Astrocyte of the spinal cord (primary cell): ENCODE measurements at regions not wholly inside any gene's neighbourhood (a gene's known extent, or its start where the extent isn't known, plus 50 kb on each side); places are given as distances from the start of the nearest gene placed in this dataset.

ENCODE experiments used
- DNase-seq: peaks from one replicate; pipeline ENCODE4 v3.0.0; 2011; ENCODE audit warnings: low read depth, low spot score
- H3K4me3 ChIP-seq: 2 replicates; pipeline ENCODE4 v1.5.1; 2011; ENCODE audit warnings: low read depth, mild to moderate bottlenecking, low read length, moderate library complexity
- in situ Hi-C: cut with HindIII; loops from 2 replicates; pipeline ENCODE4 v1.10.0; 2017; ENCODE audit warnings: low sequenced_read_pairs
- TF ChIP-seq, protein P1 (sequence below): IDR thresholded peaks from 2 replicates; pipeline ENCODE4 v1.5.1; 2012; ENCODE audit warnings: low read depth, mild to moderate bottlenecking, low read length, inconsistent platforms

DNA sequence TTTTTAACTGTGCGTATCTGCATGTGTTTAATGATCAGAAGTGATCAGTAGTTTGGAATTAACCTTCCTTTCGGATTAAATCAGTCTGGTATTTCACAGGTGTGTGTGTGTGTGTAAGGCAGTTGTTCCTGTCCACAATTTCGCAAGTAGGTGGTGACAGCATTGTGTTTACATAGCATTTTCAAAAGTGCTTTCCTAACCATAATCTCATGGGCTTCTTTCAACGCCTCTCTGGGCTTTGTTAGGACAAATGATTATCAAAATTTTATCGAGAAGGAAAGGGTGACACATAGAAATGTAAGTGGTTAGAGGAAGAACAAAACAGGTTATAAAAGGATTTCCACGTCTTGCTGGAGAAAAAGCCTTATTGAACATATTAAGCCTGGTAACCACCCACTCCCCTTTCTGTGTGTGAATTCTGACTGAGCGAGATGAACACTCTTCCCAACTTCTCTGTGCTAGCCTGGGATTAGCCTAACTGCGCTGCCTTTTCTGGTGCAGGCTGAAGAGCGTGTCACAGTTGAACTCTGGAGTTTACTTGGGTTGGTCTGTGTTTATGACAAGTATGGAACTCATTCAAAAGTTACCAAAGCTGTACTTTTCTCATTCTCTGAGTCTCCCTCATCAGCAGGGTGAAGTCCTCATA, 292.3 kb upstream of the PITRM1 start:
- TF ChIP-seq, protein P1, sequence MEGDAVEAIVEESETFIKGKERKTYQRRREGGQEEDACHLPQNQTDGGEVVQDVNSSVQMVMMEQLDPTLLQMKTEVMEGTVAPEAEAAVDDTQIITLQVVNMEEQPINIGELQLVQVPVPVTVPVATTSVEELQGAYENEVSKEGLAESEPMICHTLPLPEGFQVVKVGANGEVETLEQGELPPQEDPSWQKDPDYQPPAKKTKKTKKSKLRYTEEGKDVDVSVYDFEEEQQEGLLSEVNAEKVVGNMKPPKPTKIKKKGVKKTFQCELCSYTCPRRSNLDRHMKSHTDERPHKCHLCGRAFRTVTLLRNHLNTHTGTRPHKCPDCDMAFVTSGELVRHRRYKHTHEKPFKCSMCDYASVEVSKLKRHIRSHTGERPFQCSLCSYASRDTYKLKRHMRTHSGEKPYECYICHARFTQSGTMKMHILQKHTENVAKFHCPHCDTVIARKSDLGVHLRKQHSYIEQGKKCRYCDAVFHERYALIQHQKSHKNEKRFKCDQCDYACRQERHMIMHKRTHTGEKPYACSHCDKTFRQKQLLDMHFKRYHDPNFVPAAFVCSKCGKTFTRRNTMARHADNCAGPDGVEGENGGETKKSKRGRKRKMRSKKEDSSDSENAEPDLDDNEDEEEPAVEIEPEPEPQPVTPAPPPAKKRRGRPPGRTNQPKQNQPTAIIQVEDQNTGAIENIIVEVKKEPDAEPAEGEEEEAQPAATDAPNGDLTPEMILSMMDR: no peak
- no peak for DNase-seq
- no peak overlapping the region for H3K4me3 ChIP-seq
- in situ Hi-C loops: no loop called here

DNA sequence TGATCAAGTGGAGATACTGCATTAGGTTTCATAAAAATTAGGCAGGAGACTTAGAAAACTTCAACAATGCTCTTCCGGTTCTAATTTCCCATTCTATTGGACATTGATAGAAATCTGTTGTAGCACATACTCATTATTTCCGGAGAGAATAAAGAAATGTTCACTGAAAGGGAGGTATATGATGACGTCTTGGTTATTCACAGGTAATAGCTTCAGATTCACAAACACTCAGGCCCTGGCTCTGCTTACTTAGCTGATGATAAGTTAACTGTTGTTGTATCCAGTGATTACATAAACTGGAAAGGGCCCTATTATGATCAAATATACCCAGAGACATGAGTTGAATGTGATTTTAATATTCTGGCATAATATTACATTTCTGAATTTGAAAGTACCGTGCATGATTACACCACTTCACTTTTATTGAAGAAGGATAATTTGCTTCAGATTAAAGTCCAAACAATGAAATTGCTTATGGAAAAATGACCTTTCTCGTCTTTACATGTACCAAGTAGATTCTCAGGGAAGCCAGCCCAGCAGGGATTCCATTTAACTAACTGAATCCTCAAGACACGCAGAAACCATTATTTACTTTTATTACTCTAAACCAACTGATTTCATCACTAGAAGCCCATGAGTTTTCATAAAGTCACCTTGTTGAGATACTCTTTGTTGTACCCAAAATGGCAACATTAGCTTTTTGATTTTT, 288.0 kb upstream of the PITRM1 start:
- TF ChIP-seq, protein P1: no peak
- no peak overlapping the region for H3K4me3 ChIP-seq
- in situ Hi-C loops: no loop called here
- DNase-seq: peak; percentile 39

DNA sequence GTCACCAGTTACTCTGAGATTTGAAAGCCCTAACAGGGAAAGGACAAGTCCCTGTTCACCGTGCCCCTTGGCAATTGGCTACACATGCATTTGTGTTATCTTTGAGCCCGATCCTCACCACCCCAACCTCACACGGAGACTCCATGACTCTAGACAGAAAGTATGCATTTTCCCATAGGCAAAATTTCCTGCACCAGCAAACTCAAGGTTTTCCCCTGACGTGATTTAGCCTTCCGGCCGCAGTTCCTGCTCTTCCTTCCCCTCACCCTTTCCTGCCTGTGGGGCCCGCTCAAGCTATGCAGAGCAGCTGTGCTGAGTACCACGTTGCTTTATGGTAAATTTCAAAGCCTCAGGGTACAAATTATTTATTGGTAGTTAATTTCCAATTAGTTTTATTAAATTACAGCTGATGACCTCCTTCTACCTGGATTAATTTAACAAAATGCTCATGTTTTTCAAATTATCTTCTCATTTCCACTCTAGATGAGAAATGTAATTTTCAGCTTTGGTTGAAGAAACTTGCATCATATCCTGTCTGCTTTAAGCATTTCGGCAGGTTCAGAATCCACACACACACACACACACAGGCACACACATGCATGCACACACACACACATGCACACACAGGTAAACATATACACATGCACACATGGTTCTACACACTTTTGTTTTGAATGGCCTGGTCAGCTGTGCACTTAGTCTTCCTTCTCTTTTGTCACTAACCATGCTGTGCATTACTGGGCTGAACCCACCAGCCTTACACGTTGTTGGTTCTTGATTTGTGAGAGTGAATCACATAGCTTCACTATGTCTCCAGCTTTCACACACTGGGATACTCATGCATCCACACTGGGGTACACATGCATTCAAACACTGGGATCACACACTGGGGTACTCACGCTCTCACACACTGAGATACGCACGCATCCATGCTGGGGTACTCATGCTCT, 283.1 kb upstream of the PITRM1 start:
- DNase-seq: peak; percentile 60
- in situ Hi-C loops: no loop called here

DNA sequence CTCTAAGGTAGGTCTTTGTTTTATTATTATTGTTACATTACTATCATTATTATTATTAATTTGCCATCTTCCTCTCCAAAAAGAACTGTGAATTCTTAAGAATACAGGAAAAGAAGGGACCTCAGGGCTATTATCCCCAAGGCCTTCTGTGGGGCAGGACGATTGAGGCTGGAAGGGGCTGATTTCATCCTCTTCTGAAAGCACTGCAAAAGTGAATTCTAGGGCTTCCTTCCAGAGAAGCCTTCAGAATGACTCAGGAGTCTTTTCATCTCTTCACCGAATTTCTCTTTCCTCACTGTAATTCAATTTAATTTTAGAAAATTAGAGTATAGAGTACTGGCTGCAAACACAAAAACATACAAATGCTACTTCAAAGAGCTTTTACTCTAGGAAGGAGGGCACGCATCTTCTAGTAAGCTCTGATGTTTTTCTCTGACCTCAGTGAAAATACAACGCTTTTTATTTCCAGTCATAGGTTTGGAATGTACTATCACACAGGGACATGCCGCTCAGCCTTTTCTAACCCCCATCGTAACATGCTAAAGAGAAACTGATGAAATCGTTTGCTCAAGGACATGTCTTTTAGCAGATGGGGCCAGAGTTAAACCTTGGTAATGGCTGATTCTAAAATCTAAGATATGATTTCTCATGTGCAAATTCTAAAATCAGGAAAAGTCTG, 280.2 kb upstream of the PITRM1 start:
- peak; percentile 93 for DNase-seq
- no peak overlapping the region for H3K4me3 ChIP-seq
- TF ChIP-seq, protein P1: no peak
- in situ Hi-C loops: no loop called here

More for the DNA sequence above, 283.1 kb upstream of the PITRM1 start:
- no peak overlapping the region for H3K4me3 ChIP-seq
- TF ChIP-seq, protein P1: no peak

DNA sequence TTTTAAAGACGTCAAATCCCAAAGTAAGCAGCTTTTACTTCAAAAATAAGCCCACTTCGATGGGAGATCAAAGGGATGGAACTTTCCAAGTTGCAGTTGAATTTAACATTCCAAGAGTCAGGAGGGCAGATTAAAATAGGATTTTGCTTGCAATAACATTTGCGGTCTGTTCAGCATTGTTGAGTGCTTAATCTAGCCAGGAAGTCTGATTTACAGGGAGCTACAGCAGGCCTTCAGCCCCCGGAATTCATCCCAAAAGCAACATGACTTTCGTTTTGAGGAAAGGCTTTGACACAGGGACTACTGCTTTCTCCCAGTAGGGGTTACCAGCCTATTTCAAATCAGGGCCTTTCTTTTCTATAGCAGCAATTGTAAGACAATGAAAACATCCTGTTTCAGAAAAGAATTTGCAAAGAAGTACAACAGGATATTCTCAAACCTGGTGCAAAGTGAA, 279.6 kb upstream of the PITRM1 start:
- peak; percentile 98 for DNase-seq
- no peak overlapping the region for H3K4me3 ChIP-seq
- in situ Hi-C loops: no loop called here
- TF ChIP-seq, protein P1: peak; percentile 63

DNA sequence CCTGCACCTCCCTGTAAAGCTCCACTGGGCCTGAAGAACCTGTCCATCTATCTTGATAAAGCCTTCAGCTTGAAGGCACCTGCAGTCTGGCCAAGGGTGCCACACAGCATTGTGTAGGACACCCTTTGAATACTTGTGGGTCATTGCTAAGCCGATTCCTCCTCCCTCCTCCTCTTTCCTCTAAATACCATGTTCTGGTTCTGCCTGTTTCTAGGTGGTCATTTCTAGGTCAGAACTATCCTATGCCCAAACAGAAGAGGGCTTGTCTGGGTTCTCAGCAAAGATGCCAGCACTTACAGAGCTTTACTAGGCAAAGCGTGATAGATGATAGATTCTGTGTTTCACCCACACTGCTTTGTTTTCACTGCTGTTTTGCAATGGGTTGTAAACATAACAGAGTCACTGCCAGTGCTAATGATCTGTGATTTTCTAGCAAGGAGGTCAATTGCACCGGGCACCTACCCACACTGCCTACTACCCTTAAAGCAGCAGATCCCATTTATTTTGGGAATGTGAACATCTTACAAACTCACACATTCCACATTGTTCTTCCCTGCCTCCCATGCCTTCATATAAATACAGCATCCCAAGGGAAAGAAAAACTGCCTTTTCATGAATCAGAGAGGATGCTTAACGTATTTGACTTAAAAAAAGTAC, 279.1 kb upstream of the PITRM1 start:
- no peak overlapping the region for H3K4me3 ChIP-seq
- in situ Hi-C loops: no loop called here
- no peak for DNase-seq
- TF ChIP-seq, protein P1: no peak
